Body of pancreas (tissue), 4 donors: ENCODE measurements at regions not wholly inside any gene's neighbourhood (a gene's known extent, or its start where the extent isn't known, plus 50 kb on each side); places are given as distances from the start of the nearest gene placed in this dataset.

Experiments
- POLR2A ChIP-seq, 3 donors: fragments of 450-650 bp; IDR thresholded peaks; one replicate each; pipeline ENCODE4 v1.6.1; 2016; ENCODE audit warnings: antibody characterized with exemption in 3 of 3, mild to moderate bottlenecking in 2 of 3
- TF ChIP-seq, protein P1 (sequence below), 7 experiments: fragments of 450-650 bp in 4 of 7; fragments of 200-600 bp in 3 of 7; sonication (generic) in 3 of 7; IDR thresholded peaks; one replicate each; pipeline ENCODE4 v1.5.1; 2016 to 2019; ENCODE audit warnings: antibody characterized with exemption in 7 of 7

DNA sequence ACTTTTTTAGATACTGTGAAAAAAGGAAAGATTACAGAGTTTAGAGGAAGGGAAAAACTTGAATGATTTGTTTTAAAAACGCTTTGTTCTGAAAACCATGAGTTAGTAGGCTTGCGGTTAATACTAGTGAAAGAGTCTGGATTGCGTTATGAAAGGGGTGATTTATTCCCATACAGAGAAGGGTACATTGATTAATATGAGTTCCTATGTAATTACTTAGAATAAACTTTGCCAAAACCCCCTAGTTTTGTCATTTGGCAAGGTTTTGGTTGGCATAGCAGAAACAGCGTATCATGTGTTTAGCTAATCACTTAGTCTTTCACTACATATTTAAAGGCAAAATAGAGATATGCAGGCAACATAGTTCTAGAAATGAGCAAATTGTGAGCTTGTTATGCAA, 91.2 kb upstream of the POT1 start:
- TF ChIP-seq, protein P1, sequence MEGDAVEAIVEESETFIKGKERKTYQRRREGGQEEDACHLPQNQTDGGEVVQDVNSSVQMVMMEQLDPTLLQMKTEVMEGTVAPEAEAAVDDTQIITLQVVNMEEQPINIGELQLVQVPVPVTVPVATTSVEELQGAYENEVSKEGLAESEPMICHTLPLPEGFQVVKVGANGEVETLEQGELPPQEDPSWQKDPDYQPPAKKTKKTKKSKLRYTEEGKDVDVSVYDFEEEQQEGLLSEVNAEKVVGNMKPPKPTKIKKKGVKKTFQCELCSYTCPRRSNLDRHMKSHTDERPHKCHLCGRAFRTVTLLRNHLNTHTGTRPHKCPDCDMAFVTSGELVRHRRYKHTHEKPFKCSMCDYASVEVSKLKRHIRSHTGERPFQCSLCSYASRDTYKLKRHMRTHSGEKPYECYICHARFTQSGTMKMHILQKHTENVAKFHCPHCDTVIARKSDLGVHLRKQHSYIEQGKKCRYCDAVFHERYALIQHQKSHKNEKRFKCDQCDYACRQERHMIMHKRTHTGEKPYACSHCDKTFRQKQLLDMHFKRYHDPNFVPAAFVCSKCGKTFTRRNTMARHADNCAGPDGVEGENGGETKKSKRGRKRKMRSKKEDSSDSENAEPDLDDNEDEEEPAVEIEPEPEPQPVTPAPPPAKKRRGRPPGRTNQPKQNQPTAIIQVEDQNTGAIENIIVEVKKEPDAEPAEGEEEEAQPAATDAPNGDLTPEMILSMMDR (IDR thresholded peaks at IDR 0.05): no peak
- no peak for TF ChIP-seq POLR2A (IDR thresholded peaks at IDR 0.05)
